GM23338 (cell line): ENCODE measurements at regions not wholly inside any gene's neighbourhood (a gene's known extent, or its start where the extent isn't known, plus 50 kb on each side); places are given as distances from the start of the nearest gene placed in this dataset.

Experiments used
- ATAC-seq: fragments of 200-7000 bp; cut with Tn5 transposase; 3 replicates; pipeline ENCODE4 v1.9.1; 2020
- DNase-seq: peaks from one replicate; pipeline ENCODE4 v3.0.0-alpha.2; 2015; ENCODE audit warnings: low spot score
- H2AFZ ChIP-seq: fragments of 200-600 bp; sonication (generic); 2 replicates; pipeline ENCODE4 v1.8.0; 2016; ENCODE audit warnings: antibody characterized with exemption, mild to moderate bottlenecking, moderate library complexity
- H3F3A ChIP-seq: fragments of 200-600 bp; sonication (generic); replicated peaks from 2 replicates; pipeline ENCODE4 v1.8.0; 2017; ENCODE audit warnings: antibody characterized with exemption, mixed run types, low read depth
- H3K27ac ChIP-seq: fragments of 200-600 bp; sonication (generic); 2 replicates; pipeline ENCODE4 v1.6.1; 2016; ENCODE audit warnings: low read depth
- H3K27me3 ChIP-seq: fragments of 200-600 bp; sonication (generic); 2 replicates; pipeline ENCODE4 v1.8.0; 2016; ENCODE audit warnings: mild to moderate bottlenecking, mixed run types, moderate library complexity; ENCODE audit not compliant: insufficient read depth
- H3K36me3 ChIP-seq: fragments of 200-600 bp; sonication (generic); 2 replicates; pipeline ENCODE4 v1.8.0; 2016; ENCODE audit warnings: mild to moderate bottlenecking; ENCODE audit not compliant: insufficient read depth
- H3K4me1 ChIP-seq: fragments of 200-600 bp; sonication (generic); 2 replicates; pipeline ENCODE4 v1.8.0; 2016; ENCODE audit warnings: mild to moderate bottlenecking, moderate library complexity; ENCODE audit not compliant: insufficient read depth
- H3K4me2 ChIP-seq: fragments of 200-600 bp; sonication (generic); 2 replicates; pipeline ENCODE4 v1.7.1; 2017; ENCODE audit warnings: mixed run types
- H3K4me3 ChIP-seq: fragments of 200-600 bp; sonication (generic); 2 replicates; pipeline ENCODE4 v1.6.1; 2016; ENCODE audit warnings: mixed run types
- H3K79me2 ChIP-seq: fragments of 200-600 bp; sonication (generic); replicated peaks from 2 replicates; pipeline ENCODE4 v1.8.0; 2017; ENCODE audit warnings: mild to moderate bottlenecking; ENCODE audit not compliant: insufficient read depth
- H3K9me2 ChIP-seq: fragments of 200-600 bp; sonication (generic); 2 replicates; pipeline ENCODE4 v1.8.0; 2017; ENCODE audit not compliant: insufficient read depth
- H4K20me1 ChIP-seq: fragments of 200-600 bp; sonication (generic); replicated peaks from 2 replicates; pipeline ENCODE4 v1.8.0; 2017; ENCODE audit warnings: mild to moderate bottlenecking; ENCODE audit not compliant: insufficient read depth
- H3K27ac Mint-ChIP-seq: 2 replicates; pipeline ENCODE4 v1.8.0; 2020; ENCODE audit warnings: inconsistent platforms, mild to moderate bottlenecking, moderate library complexity, mixed read lengths
- H3K27me3 Mint-ChIP-seq: 3 replicates; pipeline ENCODE4 v1.8.0; 2022; ENCODE audit warnings: low read depth, mild to moderate bottlenecking, moderate library complexity, mixed read lengths, inconsistent platforms; ENCODE audit not compliant: insufficient read depth, poor library complexity
- H3K36me3 Mint-ChIP-seq: 3 replicates; pipeline ENCODE4 v1.8.0; 2021; ENCODE audit warnings: low read depth, mild to moderate bottlenecking, inconsistent platforms, moderate library complexity, mixed read lengths
- H3K4me1 Mint-ChIP-seq: 3 replicates; pipeline ENCODE4 v1.8.0; 2020; ENCODE audit warnings: mild to moderate bottlenecking, inconsistent platforms, mixed read lengths
- H3K4me3 Mint-ChIP-seq: 3 replicates; pipeline ENCODE4 v1.8.0; 2021; ENCODE audit warnings: moderate library complexity, mild to moderate bottlenecking, inconsistent platforms, mixed read lengths
- H3K9me3 Mint-ChIP-seq: 3 replicates; pipeline ENCODE4 v1.8.0; 2020; ENCODE audit warnings: moderate library complexity, mild to moderate bottlenecking, inconsistent platforms, mixed read lengths
- CREB1 ChIP-seq: fragments of 250-450 bp; sonication (Bioruptor Pico); IDR thresholded peaks from 2 replicates; pipeline ENCODE4 v1.5.0; 2020; ENCODE audit warnings: low read depth, mild to moderate bottlenecking, moderate library complexity
- ETS1 ChIP-seq: IDR thresholded peaks from 2 replicates; pipeline ENCODE4 v1.6.1; 2016; ENCODE audit warnings: antibody characterized with exemption
- EZH2 ChIP-seq: fragments of 200-600 bp; sonication (generic); IDR thresholded peaks from one replicate; pipeline ENCODE4 v1.8.0; 2017; ENCODE audit warnings: antibody characterized with exemption, mild to moderate bottlenecking, low read depth; ENCODE audit not compliant: unreplicated experiment
- EZH2phosphoT487 ChIP-seq: fragments of 200-600 bp; sonication (generic); IDR thresholded peaks from one replicate; pipeline ENCODE4 v1.8.1; 2018; ENCODE audit warnings: antibody characterized with exemption; ENCODE audit not compliant: unreplicated experiment
- JUNB ChIP-seq: IDR thresholded peaks from one replicate; pipeline ENCODE4 v1.6.1; 2016; ENCODE audit warnings: antibody characterized with exemption; ENCODE audit not compliant: unreplicated experiment
- NANOG ChIP-seq: IDR thresholded peaks from 2 replicates; pipeline ENCODE4 v1.6.1; 2016; ENCODE audit warnings: antibody characterized with exemption, borderline replicate concordance
- POLR2AphosphoS5 ChIP-seq: IDR thresholded peaks from 2 replicates; pipeline ENCODE4 v1.6.1; 2016; ENCODE audit warnings: antibody characterized with exemption, low read depth
- REST ChIP-seq: IDR thresholded peaks from one replicate; pipeline ENCODE4 v1.6.1; 2018; ENCODE audit warnings: antibody characterized with exemption; ENCODE audit not compliant: unreplicated experiment
- STAT1 ChIP-seq: IDR thresholded peaks from one replicate; pipeline ENCODE4 v1.6.1; 2016; ENCODE audit warnings: antibody characterized with exemption; ENCODE audit not compliant: unreplicated experiment
- ZNF114 ChIP-seq: fragments of 250-450 bp; sonication (Bioruptor Pico); IDR thresholded peaks from 2 replicates; pipeline ENCODE4 v1.5.0; 2020; ENCODE audit warnings: mild to moderate bottlenecking, moderate library complexity
- ZNF331 ChIP-seq: fragments of 250-450 bp; sonication (Bioruptor Pico); IDR thresholded peaks from 2 replicates; pipeline ENCODE4 v1.5.0; 2020; ENCODE audit warnings: low read depth, mild to moderate bottlenecking, moderate library complexity
- TF ChIP-seq, protein P1 (sequence below): fragments of 250-450 bp; sonication (Bioruptor Pico); IDR thresholded peaks from 2 replicates; pipeline ENCODE4 v1.5.0; 2020; ENCODE audit warnings: mild to moderate bottlenecking, moderate library complexity
- TF ChIP-seq, protein P2 (sequence below), 2 experiments: fragments of 200-600 bp in 1 of 2; sonication (generic) in 1 of 2; conservative IDR thresholded peaks; 2 replicates each; pipeline versions ENCODE4 v1.5.1 to v1.6.1; 2016 to 2017; ENCODE audit warnings: antibody characterized with exemption in 2 of 2, low read depth in 2 of 2, mild to moderate bottlenecking in 2 of 2, moderate library complexity in 1 of 2

- Histone ChIP-seq H3K4me3 (no peak overlapping the region), H3K4me1 (peaks cover 6% of the 10 kb centered on the region), H3K4me2 (no peak overlapping the region), H3K27me3 (no peaks in the 10 kb centered on the region), H2AFZ (no peak overlapping the region), H3K27ac (no peak overlapping the region), H3F3A (no peaks in the 10 kb centered on the region), H3K9me2 (no peaks in the 10 kb centered on the region), H3K79me2 (no peaks in the 10 kb centered on the region), H4K20me1 (no peaks in the 10 kb centered on the region), H3K36me3 (no peaks in the 10 kb centered on the region)
- no peak for ATAC-seq
- no peak for TF ChIP-seq STAT1
- TF ChIP-seq, protein P1, sequence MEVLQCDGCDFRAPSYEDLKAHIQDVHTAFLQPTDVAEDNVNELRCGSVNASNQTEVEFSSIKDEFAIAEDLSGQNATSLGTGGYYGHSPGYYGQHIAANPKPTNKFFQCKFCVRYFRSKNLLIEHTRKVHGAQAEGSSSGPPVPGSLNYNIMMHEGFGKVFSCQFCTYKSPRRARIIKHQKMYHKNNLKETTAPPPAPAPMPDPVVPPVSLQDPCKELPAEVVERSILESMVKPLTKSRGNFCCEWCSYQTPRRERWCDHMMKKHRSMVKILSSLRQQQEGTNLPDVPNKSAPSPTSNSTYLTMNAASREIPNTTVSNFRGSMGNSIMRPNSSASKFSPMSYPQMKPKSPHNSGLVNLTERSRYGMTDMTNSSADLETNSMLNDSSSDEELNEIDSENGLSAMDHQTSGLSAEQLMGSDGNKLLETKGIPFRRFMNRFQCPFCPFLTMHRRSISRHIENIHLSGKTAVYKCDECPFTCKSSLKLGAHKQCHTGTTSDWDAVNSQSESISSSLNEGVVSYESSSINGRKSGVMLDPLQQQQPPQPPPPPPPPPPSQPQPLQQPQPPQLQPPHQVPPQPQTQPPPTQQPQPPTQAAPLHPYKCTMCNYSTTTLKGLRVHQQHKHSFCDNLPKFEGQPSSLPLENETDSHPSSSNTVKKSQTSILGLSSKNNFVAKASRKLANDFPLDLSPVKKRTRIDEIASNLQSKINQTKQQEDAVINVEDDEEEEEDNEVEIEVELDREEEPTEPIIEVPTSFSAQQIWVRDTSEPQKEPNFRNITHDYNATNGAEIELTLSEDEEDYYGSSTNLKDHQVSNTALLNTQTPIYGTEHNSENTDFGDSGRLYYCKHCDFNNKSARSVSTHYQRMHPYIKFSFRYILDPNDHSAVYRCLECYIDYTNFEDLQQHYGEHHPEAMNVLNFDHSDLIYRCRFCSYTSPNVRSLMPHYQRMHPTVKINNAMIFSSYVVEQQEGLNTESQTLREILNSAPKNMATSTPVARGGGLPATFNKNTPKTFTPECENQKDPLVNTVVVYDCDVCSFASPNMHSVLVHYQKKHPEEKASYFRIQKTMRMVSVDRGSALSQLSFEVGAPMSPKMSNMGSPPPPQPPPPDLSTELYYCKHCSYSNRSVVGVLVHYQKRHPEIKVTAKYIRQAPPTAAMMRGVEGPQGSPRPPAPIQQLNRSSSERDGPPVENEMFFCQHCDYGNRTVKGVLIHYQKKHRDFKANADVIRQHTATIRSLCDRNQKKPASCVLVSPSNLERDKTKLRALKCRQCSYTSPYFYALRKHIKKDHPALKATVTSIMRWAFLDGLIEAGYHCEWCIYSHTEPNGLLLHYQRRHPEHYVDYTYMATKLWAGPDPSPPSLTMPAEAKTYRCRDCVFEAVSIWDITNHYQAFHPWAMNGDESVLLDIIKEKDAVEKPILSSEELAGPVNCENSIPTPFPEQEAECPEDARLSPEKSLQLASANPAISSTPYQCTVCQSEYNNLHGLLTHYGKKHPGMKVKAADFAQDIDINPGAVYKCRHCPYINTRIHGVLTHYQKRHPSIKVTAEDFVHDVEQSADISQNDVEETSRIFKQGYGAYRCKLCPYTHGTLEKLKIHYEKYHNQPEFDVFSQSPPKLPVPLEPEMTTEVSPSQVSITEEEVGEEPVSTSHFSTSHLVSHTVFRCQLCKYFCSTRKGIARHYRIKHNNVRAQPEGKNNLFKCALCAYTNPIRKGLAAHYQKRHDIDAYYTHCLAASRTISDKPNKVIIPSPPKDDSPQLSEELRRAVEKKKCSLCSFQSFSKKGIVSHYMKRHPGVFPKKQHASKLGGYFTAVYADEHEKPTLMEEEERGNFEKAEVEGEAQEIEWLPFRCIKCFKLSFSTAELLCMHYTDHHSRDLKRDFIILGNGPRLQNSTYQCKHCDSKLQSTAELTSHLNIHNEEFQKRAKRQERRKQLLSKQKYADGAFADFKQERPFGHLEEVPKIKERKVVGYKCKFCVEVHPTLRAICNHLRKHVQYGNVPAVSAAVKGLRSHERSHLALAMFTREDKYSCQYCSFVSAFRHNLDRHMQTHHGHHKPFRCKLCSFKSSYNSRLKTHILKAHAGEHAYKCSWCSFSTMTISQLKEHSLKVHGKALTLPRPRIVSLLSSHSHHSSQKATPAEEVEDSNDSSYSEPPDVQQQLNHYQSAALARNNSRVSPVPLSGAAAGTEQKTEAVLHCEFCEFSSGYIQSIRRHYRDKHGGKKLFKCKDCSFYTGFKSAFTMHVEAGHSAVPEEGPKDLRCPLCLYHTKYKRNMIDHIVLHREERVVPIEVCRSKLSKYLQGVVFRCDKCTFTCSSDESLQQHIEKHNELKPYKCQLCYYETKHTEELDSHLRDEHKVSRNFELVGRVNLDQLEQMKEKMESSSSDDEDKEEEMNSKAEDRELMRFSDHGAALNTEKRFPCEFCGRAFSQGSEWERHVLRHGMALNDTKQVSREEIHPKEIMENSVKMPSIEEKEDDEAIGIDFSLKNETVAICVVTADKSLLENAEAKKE (CRISPR knock-in tag), result no peak
- no peak for TF ChIP-seq REST
- TF ChIP-seq ZNF114 (CRISPR knock-in tag), result no peak
- TF ChIP-seq, protein P2, sequence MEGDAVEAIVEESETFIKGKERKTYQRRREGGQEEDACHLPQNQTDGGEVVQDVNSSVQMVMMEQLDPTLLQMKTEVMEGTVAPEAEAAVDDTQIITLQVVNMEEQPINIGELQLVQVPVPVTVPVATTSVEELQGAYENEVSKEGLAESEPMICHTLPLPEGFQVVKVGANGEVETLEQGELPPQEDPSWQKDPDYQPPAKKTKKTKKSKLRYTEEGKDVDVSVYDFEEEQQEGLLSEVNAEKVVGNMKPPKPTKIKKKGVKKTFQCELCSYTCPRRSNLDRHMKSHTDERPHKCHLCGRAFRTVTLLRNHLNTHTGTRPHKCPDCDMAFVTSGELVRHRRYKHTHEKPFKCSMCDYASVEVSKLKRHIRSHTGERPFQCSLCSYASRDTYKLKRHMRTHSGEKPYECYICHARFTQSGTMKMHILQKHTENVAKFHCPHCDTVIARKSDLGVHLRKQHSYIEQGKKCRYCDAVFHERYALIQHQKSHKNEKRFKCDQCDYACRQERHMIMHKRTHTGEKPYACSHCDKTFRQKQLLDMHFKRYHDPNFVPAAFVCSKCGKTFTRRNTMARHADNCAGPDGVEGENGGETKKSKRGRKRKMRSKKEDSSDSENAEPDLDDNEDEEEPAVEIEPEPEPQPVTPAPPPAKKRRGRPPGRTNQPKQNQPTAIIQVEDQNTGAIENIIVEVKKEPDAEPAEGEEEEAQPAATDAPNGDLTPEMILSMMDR (conservative IDR thresholded peaks at IDR 0.05; ENCODE audit: low read depth in 2 of 2), result no peak
- no peak for TF ChIP-seq ETS1
- TF ChIP-seq ZNF331, result no peak
- no peak for TF ChIP-seq NANOG
- no peak for TF ChIP-seq EZH2phosphoT487
- TF ChIP-seq EZH2, result no peak
- TF ChIP-seq JUNB, result no peak
- TF ChIP-seq CREB1, result no peak
- no peak for TF ChIP-seq POLR2AphosphoS5
- Mint-ChIP-seq H3K4me1 (peaks cover 15% of the 10 kb centered on the region), H3K9me3 (peaks cover 3% of the 10 kb centered on the region; the same call in 1 of the 3 replicates), H3K4me3 (no peak overlapping the region), H3K36me3 (no peaks in the 10 kb centered on the region), H3K27ac (no peak overlapping the region), H3K27me3 (peaks cover 3% of the 10 kb centered on the region)
- no peak for DNase-seq
Measured at GRCh38 chr14:22422238-22422637, 166.8 kb downstream of the DAD1 start.
